HG03442 (cell line): ENCODE measurements at regions not wholly inside any gene's neighbourhood (a gene's known extent, or its start where the extent isn't known, plus 50 kb on each side); places are given as distances from the start of the nearest gene placed in this dataset.
"Not testable (repeated sequence)": the region's sequence is repeated elsewhere in the genome, so short reads cannot be mapped to it uniquely, and the experiment has no call there.

Experiments
- ATAC-seq: cut with Tn5 transposase; IDR thresholded peaks from one replicate; pipeline ENCODE4 v1.9.1; 2021; ENCODE audit warnings: mild to moderate bottlenecking, moderate library complexity; ENCODE audit not compliant: unreplicated experiment

GRCh38 chr1:53399370-53400133 lies 59.6 kb upstream of the DMRTB1 start:
- ATAC-seq = not testable (repeated sequence)

- no peak for ATAC-seq
Observed at GRCh38 chr1:53400761-53401674, 58.2 kb upstream of the DMRTB1 start.

- ATAC-seq = no peak
Observed at GRCh38 chr1:53401813-53402745, 57.1 kb upstream of the DMRTB1 start.

- ATAC-seq = no peak
Observed at GRCh38 chr1:53402891-53403655, 56.1 kb upstream of the DMRTB1 start.

- ATAC-seq = no peak
Observed at GRCh38 chr1:53405737-53406136, 53.5 kb upstream of the DMRTB1 start.

GRCh38 chr1:53406551-53407235 lies 52.5 kb upstream of the DMRTB1 start:
- no peak for ATAC-seq

GRCh38 chr1:53408013-53408754 lies 51.0 kb upstream of the DMRTB1 start:
- ATAC-seq = no peak

- ATAC-seq = no peak
Observed at GRCh38 chr1:53408755-53409129, 50.5 kb upstream of the DMRTB1 start.

GRCh38 chr1:53409233-53409632 lies 50.0 kb upstream of the DMRTB1 start:
- no peak for ATAC-seq
